M059J (cell line): ENCODE measurements at regions not wholly inside any gene's neighbourhood (a gene's known extent, or its start where the extent isn't known, plus 50 kb on each side); places are given as distances from the start of the nearest gene placed in this dataset.

Source experiments
- DNase-seq: peaks from one replicate; pipeline ENCODE4 v3.0.0-alpha.2; 2012; ENCODE audit warnings: low read depth

DNA sequence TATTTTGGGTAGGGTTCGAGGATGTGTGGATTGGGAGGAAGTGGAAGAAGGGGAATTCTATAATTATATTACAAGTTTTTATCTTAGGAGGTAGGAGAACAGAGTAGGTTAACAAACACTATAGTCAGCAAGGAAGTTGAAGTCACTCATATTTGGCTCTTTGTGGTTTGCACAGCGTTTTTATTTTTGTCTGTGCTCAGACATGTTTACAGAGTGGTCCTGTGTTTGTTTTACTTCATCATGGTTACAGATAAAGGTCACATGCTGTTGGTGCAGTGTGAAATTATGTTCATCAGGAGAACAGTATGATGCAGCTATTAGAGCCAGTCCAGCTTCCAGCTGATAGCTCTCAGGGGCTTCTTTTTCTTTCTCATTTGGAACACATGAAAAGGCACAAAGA is 299.9 kb upstream of the SFRP2 start:
- DNase-seq: peak; percentile 74

DNA sequence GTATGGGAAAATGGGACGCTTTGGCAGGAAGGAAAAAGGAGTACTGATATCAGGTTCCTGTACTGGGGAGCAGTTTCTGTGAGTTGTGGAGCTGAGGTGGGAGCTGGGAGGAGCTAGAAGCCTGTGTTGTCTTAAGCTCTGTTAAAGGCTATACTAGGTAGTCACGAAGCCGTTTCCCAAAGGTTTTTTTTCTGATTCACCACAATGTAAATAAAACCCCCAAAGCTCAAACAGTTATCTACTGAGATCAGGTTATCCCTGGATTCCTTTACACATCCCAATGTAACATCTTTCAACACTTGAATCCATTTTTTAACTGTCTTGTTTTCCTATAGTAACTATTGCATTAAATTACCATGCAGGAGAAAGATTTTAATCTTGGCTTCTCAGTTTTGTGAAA is 297.4 kb upstream of the SFRP2 start:
- peak; percentile 63 for DNase-seq

DNA sequence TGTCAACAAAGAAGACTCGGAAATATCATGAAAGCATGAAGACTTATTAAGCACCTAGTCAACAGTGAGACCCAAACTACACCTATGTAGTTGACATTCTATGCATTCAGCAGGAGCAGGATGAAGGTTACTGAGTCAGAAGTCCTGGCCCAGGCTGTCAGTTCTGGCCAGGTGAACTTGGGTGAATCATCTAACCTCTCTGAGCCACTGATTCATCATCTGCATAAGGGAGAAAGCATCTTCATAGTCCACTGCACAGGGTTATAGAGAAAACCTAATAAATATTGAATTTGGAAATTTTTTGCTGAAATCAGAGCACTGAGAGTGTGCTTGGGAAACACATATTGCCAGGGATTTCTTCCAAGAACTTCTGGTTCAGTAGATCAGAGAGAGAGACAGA is 296.0 kb upstream of the SFRP2 start:
- DNase-seq: peak; percentile 76

DNA sequence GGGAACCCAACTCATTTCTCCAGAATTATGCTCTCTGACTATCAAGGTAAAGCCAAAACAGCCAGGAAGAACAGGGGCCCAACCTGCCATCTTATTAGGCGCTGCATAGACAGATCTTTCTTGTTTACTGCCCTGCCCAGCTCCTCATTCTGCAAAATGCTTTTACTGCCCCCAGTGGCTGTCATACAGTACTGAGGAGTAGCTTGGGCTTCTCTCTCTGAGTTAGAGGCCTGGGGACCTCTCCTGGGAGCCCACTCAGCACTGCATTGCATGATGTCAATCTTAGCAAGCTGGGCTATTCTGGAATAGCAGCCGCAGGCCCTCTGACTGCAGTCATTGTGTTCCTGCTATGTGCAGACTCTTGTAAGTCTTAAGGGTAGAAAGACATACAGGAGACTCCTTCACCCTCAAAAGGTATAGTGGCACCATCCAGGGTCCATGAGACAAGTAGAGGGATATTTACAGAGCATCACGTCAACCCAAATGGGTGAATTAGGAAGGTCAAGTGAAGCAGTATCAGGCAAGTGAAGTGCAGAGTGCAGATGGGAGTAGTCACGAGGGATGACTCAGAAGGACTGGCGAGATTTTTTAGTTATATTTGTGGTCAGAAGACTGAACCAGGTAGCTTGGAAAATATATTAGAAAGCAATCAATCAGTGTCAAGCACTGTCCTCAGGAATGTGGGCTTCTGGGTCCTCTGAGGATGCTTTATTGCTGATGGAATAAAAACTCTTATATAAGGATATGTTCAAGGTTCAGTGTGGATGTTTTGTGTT is 294.1 kb upstream of the SFRP2 start:
- peak; percentile 87 for DNase-seq

DNA sequence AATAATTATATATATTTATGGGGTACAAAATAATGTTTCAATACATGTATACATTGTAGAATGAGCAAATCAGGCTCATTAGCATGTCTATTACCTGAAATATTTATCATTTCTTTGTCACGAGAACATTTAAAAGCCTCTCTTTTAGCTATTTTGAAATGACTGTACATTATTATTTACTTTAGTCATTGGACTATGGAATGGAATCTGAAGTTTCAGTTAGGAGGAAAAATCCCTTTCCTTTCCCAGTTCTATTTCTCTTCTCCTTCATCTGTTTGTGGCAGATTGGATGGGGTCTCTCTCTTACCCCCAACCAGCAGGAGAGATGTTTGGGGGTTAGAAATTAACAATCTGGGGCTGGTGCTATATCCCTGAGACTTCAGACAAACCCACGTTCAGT is 292.5 kb upstream of the SFRP2 start:
- no peak for DNase-seq

DNA sequence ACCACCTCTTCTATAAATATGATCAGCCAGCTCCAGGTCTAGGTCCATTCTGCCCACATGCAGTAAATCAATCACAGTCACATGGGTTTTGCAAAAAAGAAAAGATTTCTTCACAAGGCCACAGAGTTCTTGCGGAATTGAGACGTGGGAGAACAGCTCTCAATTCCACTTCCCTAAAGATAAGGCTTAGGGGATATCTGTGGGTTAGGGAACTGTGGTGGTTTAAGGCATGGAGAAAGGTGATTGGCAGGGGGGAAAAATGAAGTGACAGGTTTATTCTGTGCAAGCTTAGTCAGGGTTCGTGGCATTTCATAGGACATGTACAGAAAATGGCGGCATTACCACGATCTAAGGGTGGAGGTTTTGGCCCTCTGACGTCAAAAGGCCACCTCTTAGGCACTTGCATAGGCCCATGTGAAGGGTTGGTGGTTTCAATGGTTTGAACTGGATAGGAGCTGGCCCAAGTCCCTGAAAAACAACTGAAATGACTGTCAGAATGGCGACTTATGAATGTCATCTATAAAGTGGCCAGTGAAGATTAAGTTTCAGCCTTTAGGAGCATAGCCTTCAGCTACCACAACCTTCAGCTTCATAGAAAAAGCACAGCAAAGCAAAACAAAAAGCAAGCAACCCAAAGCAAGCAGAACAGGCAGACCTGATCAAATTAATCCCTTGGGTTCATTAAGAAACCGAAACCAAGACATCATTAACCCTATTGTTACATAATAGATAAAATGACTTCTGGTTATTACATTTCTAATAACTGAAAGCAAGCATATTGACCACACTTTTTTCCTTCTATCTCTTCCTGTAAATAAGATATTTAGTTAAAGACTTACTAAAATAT is 289.8 kb upstream of the SFRP2 start:
- DNase-seq: no peak

DNA sequence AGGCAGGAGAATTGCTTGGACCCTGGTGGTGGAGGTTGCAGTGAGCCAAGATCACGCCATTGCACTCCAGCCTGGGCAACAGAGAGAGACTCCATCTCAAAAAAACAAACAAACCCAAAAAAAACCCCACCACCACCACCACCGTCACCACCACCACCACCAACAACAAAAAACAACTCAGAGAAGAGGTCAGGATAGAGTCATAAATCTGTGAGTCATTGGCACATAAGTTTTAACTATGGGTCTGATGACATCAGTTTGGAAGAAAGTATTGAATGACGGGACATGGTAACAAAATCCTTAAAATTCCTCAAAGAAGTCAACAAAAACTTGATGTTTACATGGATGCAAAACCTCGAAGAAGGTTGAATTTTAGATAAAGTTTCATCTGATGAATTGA is 288.0 kb upstream of the SFRP2 start:
- peak; percentile 88 for DNase-seq

DNA sequence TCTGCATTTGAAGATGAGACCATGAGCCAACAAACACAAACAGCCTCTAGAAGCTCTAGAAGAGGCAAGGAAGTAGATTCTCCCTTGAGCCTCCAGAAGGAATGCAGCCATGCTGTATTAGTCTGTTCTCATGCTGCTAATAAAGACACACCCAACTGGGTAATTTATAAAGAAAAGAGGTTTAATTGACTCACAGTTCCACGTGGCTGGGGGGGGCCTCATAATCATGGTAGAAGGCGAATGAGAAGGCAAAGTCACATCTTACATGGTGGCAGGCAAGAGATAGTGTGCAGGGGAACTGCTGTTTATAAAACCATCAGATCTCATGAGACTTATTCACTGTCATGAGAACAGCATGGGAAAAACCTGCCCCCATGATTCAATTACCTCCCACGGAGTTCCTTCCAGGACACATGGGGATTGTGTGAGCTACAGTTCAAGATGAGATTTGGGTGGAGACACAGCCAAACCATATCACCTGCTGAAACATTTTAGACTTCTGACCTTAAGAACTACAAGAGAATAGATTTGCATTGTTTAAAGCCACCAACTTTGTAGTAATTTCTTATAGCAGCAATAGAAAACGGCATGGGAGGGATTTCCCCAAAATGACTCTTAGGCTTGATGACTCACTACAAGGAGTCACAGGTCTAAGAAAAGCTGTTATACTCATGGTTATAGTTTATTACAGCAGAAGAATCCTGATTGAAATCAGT is 284.4 kb upstream of the SFRP2 start:
- DNase-seq: peak; percentile 89

DNA sequence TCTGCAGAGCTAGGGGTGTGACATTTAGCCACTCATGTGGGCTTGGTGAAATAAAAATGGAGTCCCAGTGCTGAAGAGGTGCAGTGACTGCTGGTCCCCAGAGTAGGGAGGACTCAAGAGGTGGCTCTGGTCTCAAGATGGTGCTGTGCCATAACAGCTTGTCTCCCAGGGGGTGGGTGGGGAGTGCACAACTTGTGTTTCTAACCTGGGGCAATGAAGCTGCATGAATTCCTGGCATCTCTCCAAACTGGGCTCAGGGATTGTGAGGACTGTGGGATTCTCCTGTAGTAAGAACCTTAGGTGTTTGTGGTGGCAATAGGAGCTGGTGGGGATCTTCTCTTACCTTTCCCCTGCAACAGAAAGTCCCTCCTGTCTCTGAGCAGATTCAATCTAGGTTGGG is 278.9 kb upstream of the SFRP2 start:
- DNase-seq: peak; percentile 63

DNA sequence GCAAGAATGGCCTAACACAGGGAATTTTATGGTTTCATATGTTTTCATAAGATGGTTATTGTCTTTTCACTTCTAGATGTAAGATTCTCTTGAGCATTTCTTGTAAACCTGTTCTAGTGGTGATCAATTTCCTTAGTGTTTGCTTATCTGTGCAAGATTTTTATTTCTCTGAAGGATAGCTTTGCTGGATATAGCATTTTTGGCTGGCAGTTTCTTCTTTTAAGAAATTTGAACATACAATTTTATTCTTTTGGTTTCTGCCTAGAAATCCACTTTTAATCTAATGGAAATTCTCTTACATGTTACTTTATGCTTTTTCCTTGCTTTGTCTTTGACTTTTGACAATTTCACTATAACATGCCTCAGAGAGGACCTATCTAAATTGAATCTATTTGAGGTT is 276.5 kb upstream of the SFRP2 start:
- DNase-seq: no peak

DNA sequence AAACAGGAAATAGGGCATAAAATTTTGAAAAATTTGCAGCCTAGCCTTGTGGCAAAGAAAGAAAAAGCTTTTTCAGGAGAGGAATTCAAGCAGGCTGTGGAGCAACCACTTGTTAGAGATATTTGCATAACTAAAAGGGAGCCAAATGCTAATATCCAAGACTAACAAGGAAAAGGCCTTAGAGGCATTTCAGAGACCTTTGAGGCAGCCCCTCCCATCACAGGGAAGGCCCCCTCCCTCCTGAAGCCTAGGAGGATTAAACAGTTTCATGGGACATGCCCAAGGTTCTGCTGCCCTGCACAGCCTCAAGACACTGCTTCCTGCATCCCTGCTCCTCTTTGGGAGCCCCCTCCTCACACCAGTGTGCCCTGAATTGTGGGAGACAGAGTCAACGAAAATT is 275.4 kb upstream of the SFRP2 start:
- DNase-seq: no peak

DNA sequence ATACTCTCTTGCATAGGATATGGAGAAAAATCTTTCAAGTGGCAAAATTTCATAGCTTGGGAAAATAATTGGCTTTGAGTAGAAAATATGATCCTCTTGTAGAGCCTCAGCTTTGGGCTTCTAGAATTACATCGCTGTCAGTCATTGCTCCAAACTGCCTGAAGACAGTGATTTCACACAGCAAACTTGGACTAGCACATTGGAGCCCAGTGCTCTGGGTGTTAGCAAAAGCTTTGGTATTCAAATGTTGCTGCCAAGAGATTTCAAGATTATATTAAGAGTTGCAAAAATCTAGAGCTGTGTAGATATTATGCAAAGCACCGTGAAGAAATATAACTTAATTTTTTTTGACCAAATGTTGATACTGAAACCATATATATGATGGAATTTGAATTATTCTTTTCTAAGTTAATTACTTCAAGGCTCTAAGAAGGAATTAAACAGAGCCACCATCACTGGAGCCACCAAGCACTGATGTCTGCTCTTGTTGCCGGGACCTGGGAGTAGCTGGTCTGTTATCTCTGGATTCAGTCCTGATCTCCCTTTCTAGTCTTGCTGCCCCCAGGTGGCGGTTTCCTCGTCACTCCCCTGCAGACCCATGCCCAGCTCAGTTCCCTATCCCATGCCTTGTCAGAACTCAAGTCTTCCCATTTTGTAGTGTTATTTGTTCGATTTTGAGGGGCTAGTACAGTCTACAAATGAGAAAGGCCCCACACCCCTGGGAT is 260.7 kb upstream of the SFRP2 start:
- peak; percentile 70 for DNase-seq

DNA sequence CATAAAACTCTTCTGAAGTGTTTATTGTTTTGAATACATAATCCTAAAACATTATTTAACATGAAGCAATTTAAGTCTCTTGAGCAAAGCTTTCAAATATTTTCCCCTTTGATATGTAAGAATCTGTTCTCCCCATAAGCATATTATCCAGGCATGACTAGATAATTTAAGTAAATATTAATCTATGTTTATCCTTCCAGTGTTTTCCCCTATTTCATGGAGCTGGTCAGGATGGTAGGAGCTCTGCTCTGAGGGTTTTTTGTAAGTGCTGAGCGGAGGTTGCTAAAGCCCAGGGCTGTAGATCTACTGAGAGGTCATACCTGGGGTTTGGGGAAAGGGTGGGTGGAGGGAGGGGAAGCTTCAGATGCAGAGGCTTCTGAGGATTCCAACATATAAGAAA is 258.9 kb upstream of the SFRP2 start:
- no peak for DNase-seq

DNA sequence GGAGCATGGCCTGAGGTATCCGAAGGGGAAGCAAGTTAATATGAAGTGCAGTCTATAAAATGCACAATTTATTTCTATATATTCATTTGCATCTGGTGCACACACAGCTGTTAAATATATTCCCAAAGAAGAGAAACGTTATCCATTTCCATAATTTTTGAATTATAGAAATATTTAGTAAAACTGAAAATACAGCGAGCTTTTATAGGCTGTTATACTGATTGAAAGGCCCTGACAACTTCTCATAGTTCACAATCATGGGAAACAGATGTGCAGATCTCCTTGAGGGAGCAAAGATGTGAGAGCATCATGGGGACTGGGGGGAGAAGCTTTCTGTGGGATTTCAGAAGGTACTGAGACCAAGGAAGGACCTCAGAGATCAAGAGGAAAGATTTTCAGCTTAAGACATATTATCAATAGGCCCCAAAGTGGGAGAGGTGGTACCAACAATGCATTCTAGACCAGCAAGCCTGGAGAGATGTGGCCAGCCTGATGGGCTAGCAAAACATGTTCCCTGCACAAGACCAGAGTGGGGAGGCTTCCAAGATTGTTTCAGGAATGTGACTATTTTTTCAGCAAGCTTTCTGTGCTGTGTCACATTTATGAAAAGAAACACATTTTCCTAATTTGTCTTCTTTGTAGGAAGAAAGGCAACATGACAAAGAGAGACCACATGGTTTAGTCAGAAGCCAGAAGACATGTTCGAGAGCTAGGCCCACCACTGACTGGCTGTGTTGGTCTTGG is 256.0 kb upstream of the SFRP2 start:
- no peak for DNase-seq

DNA sequence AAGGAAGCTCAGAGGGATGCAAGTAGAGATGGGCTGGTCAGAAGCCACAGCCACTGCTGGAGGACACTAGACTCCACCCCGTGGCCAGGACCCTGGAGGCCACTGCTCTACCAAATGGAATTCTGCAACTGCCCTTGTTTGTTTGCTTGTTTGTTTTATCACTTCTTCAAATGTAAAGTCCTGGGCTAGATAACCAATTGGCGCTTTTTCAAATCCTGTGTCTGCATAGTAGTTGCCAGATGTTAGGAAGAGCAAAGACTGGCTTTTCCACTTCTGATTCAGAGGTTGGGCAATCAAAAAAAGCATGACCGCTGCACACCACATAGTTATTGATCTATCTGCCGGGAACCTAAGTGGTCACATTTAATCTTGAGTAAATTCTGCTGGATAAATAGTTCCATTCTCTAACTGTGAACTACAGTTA is 255.2 kb upstream of the SFRP2 start:
- DNase-seq: no peak

DNA sequence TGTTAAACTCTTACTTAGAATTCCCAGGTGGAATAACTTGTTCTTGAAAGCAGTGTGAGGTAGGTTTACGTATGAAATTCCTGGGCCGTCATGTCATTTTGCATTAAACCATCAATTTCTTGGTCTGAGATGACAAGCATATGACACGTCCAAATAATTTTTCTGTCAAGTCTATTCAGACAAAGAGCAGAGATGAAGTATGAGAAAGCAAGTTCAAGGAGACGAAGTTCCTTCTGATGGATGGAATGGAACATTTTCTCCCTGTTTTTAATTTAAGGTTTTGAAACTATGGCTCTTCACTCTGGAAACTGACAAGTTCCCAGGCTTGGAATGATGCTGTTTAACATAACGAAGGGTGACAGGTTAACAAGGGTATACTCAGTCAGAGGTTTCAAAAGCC is 252.8 kb upstream of the SFRP2 start:
- DNase-seq: no peak

DNA sequence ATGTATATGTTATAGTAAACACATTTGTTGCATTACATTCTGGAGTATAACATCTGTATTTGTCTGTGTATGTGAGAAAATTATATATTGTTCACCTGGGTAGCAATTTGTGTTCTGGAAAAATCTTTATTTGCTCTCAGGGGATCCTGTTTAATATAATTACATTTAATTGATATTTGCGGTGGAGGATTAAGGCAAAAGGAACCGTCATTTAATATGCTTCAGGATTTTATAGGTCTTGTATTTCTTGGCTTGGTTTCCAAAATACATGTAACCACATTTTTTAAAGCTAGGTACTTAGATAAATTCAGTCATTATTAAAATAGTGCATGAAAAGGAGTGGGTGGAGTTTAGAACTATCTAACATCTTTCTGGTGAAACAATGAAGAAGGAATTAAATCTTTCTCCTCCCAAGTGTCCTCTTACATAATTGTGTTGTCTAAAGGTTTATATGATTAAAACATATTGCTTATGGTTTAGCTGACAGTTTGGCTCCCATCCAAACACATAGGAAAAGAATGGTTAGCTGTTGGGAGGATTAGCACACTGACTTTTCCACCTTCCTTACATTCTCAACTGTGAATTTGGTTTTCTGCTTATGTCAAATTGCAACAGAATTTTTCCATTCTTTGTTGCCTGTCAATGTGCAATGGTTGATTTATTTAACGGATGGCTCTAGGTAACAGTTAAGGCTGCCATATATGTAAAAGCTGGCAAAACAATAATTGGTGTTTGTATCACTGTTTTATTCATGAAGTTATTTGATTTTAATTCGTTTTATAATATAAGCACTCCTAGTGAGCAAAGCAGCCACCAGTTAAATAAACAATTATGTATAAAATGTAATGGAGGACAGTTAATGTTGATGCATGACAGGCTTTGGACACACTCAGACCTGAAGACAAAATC is 250.8 kb upstream of the SFRP2 start:
- peak; percentile 6 for DNase-seq

DNA sequence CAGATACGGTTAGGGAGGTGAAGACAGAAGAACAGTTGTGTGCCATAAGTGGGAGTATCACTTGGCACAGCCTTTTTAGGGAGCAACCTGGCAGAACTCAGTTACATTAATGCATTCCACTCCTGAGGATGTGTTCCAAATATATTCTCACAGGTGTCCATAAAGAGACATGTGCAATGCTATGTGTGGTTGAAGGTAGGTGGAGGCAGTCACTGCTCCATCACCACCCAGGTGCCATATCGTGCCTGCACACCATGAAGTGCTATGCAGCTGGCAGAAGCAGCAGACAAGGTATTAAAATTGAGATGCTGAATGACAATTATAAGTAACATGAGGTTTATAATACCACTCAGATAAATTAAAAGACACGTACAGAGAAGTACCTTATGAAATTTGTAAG is 248.0 kb upstream of the SFRP2 start:
- DNase-seq: no peak

DNA sequence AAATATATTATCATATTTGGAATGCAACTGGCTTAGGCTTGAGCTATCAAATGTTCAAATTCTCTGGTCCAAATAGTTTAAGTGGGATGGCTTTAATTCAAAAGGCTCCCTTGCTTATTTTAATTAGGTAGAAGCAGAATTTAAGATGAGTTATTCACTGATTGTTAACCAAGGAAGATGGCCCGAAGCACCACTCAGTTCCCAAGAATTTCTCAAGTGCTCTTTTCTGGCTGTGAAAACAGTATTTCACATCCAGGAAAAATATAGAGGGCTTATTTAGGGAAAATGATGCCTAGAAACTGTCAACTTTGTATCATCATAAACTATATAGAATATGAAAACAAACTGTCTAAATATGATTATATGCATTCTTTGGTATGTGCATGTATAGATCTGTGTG is 246.5 kb upstream of the SFRP2 start:
- DNase-seq: no peak

DNA sequence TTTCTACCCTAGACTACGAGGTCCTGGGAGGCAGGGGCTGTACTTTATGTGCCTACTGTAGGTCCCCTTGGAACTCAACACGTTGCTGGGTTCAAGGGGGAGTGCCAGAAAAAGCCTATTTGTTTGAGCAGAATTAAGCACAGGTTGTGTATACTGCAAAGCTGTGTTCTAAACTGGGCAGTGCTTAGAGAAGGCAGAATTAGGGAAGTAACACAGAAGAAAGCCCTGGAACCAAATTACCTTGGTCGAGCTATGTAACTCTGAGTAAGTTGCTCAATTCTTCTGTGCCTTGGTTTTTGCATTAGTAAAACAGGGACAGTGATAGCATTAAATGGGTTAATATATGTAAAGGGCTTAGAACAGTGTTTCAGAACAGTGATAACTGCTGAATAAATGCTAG is 245.0 kb upstream of the SFRP2 start:
- no peak for DNase-seq
